K562 (cell line): ENCODE measurements at regions not wholly inside any gene's neighbourhood (a gene's known extent, or its start where the extent isn't known, plus 50 kb on each side); places are given as distances from the start of the nearest gene placed in this dataset.

Source experiments
- ATAC-seq: fragments of 200-7000 bp; cut with Tn5 transposase; 3 replicates; pipeline ENCODE4 v1.9.1; 2020; ENCODE audit warnings: moderate library complexity
- BruUV-seq: library from RNA; stranded (reverse); fragments of 400-500 nt; replicated peaks from 2 replicates; lab custom pipeline; 2021; lab: Mats Ljungman, UMichigan
- CTCF ChIA-PET: fragments of 300-600 bp; formaldehyde crosslinking; extraction: SDS; loops from one replicate; lab custom pipeline; 2021; ENCODE audit warnings: low intra/inter-chr PET ratio; lab: Yijun Ruan, JAX
- POLR2A ChIA-PET: fragments of 300-600, 350-650 bp; sonication (Branson Sonifier 250); formaldehyde crosslinking; extraction: SDS; loops from one replicate; lab custom pipeline; 2021; ENCODE audit warnings: antibody characterized with exemption, inconsistent platforms; lab: Yijun Ruan, JAX
- DNase-seq, 4 experiments: peaks; one replicate each; pipeline versions ENCODE4 v3.0.0 to v3.0.0-alpha.2; 2011 to 2018; ENCODE audit warnings: low spot score in 3 of 4, mixed read lengths in 3 of 4; ENCODE audit errors: extremely low read depth in 1 of 4
- FAIRE-seq: peaks from 2 replicates; lab custom pipeline; 2011; peaks lifted over from hg19 to GRCh38; lab: Jason Lieb, UNC
- H2AFZ ChIP-seq: 2 replicates; pipeline ENCODE4 v1.6.0; 2011; ENCODE audit warnings: low read depth, low read length, control low read depth, inconsistent platforms
- H3K27ac ChIP-seq: fragments of 200-600 bp; 3 replicates; pipeline ENCODE4 v1.8.0; 2011; ENCODE audit warnings: low read depth, mild to moderate bottlenecking, control low read depth, inconsistent platforms, low read length, moderate library complexity, mixed read lengths; ENCODE audit errors: extremely low read depth
- H3K27me3 ChIP-seq, 2 experiments: fragments of 300-600 bp in 1 of 2; 2 replicates in 1 of 2; 3 replicates in 1 of 2; pipeline versions ENCODE4 v1.6.0 to v1.8.0; 2011; ENCODE audit warnings: inconsistent platforms in 2 of 2, low read length in 2 of 2, mild to moderate bottlenecking in 1 of 2, mixed read lengths in 1 of 2, moderate library complexity in 1 of 2; ENCODE audit not compliant: control insufficient read depth in 2 of 2, insufficient read depth in 2 of 2
- H3K36me3 ChIP-seq: fragments of 300-600 bp; 3 replicates; pipeline ENCODE4 v1.8.0; 2011; ENCODE audit warnings: mild to moderate bottlenecking, low read length, inconsistent platforms; ENCODE audit not compliant: control insufficient read depth, insufficient read depth
- H3K4me1 ChIP-seq, 2 experiments: fragments of 200-600 bp in 1 of 2; replicated peaks in 1 of 2; 2 replicates in 1 of 2; 3 replicates in 1 of 2; pipeline versions ENCODE4 v1.5.1 to v1.8.0; 2011; ENCODE audit warnings: inconsistent platforms in 2 of 2, low read length in 2 of 2, mild to moderate bottlenecking in 1 of 2, mixed read lengths in 1 of 2, moderate library complexity in 1 of 2; ENCODE audit not compliant: control insufficient read depth in 2 of 2, insufficient read depth in 2 of 2
- H3K4me2 ChIP-seq: 2 replicates; pipeline ENCODE4 v1.6.1; 2011; ENCODE audit warnings: low read length, control low read depth, inconsistent platforms, mixed read lengths; ENCODE audit not compliant: insufficient read depth
- H3K4me3 ChIP-seq: fragments of 200-600 bp; sonication (generic), shearing (Covaris generic); 2 replicates; pipeline ENCODE4 v1.5.1; 2016; ENCODE audit warnings: control low read depth, inconsistent platforms
- H3K79me2 ChIP-seq: fragments of 200-600 bp; 3 replicates; pipeline ENCODE4 v1.8.0; 2011; ENCODE audit warnings: low read length, inconsistent platforms; ENCODE audit not compliant: control insufficient read depth, insufficient read depth
- H3K9ac ChIP-seq, 2 experiments: 2 replicates each; pipeline versions ENCODE4 v1.6.0 to v1.6.1; 2011; ENCODE audit warnings: low read depth in 2 of 2, low read length in 2 of 2, control low read depth in 1 of 2, inconsistent platforms in 1 of 2, mild to moderate bottlenecking in 1 of 2, mixed read lengths in 1 of 2; ENCODE audit not compliant: insufficient read depth in 1 of 2
- H3K9me1 ChIP-seq: one replicate; pipeline ENCODE4 v1.6.0; 2011; ENCODE audit warnings: inconsistent platforms, mild to moderate bottlenecking, low read length, moderate library complexity; ENCODE audit not compliant: control insufficient read depth, insufficient read depth
- H3K9me3 ChIP-seq: replicated peaks from 2 replicates; pipeline ENCODE4 v1.5.1; 2011; ENCODE audit warnings: low read depth, low read length, inconsistent platforms; ENCODE audit not compliant: control insufficient read depth, insufficient read depth
- H4K20me1 ChIP-seq: replicated peaks from 2 replicates; pipeline ENCODE4 v1.6.1; 2011; ENCODE audit warnings: low read length, inconsistent platforms, mixed read lengths; ENCODE audit not compliant: control insufficient read depth, insufficient read depth
- CBX8 ChIP-seq: fragments of 200-600 bp; sonication (generic); IDR thresholded peaks from 2 replicates; pipeline ENCODE4 v1.6.1; 2012; ENCODE audit warnings: borderline replicate concordance, mixed run types, low read depth, mild to moderate bottlenecking, moderate library complexity, mixed read lengths, low read length, control low read depth, inconsistent platforms; ENCODE audit not compliant: poor library complexity, severe bottlenecking; ENCODE audit errors: extremely low read depth
- ELK1 ChIP-seq: sonication (generic); formaldehyde crosslinking; IDR thresholded peaks from 2 replicates; pipeline ENCODE4 v1.8.1; 2022; ENCODE audit warnings: missing genetic modification reagents
- FOXO4 ChIP-seq: fragments of 450-650 bp; formaldehyde crosslinking; IDR thresholded peaks from 2 replicates; pipeline ENCODE4 v1.4.0; 2020; ENCODE audit warnings: mild to moderate bottlenecking, moderate library complexity
- FOXP4 ChIP-seq: sonication (generic); formaldehyde crosslinking; IDR thresholded peaks from 2 replicates; pipeline ENCODE4 v1.8.0; 2022; ENCODE audit warnings: mild to moderate bottlenecking, missing genetic modification reagents, borderline replicate concordance
- JUND ChIP-seq, 2 experiments: IDR thresholded peaks; 2 replicates in 1 of 2; 3 replicates in 1 of 2; pipeline ENCODE4 v1.6.1; 2011; ENCODE audit warnings: borderline replicate concordance in 2 of 2, low read depth in 2 of 2, low read length in 2 of 2, improper control_type of control experiment in 1 of 2, missing biosample characterization in 1 of 2, missing genetic modification characterization in 1 of 2, missing genetic modification reagents in 1 of 2
- MCM3 ChIP-seq: fragments of 450-650 bp; IDR thresholded peaks from 2 replicates; pipeline ENCODE4 v1.6.1; 2016
- PTTG1 ChIP-seq: fragments of 450-650 bp; IDR thresholded peaks from 2 replicates; pipeline ENCODE4 v1.6.1; 2016; ENCODE audit warnings: low read depth, mild to moderate bottlenecking, missing genetic modification characterization, missing compliant biosample characterization
- SAFB ChIP-seq: fragments of 200-400 bp; formaldehyde crosslinking; IDR thresholded peaks from 2 replicates; pipeline ENCODE4 v1.6.1; 2017; ENCODE audit warnings: low read depth, low read length, borderline replicate concordance
- SMAD4 ChIP-seq: fragments of 250-450 bp; sonication (Bioruptor Pico); conservative IDR thresholded peaks from 2 replicates; pipeline ENCODE4 v1.8.0; 2021; ENCODE audit warnings: inconsistent platforms, mild to moderate bottlenecking, moderate library complexity
- SUPT5H ChIP-seq: fragments of 450-650 bp; IDR thresholded peaks from 2 replicates; pipeline ENCODE4 v1.6.1; 2016
- TCF7L2 ChIP-seq: fragments of 150-350 bp; IDR thresholded peaks from 2 replicates; pipeline ENCODE4 v1.6.1; 2016; ENCODE audit warnings: low read depth, mild to moderate bottlenecking, low read length, moderate library complexity
- ZNF518B ChIP-seq: fragments of 250-450 bp; sonication (Bioruptor Pico); IDR thresholded peaks from 2 replicates; pipeline ENCODE4 v1.5.0; 2021; ENCODE audit warnings: mild to moderate bottlenecking, moderate library complexity
- WGBS: fragments of 100-300 bp; shearing (Covaris generic); methylation state at CpG from one replicate; pipeline ENCODE4 v1.1.6; 2016; ENCODE audit warnings: low coverage, mixed read lengths; ENCODE audit not compliant: insufficient coverage; ENCODE audit errors: missing lambda C conversion rate; 5-methylcytosine and 5-hydroxymethylcytosine counted together
- in situ Hi-C: fragments of 300-500 bp; cut with MboI; formaldehyde crosslinking; loops from 4 replicates; pipeline ENCODE4 v1.15.0; 2018; ENCODE audit warnings: inconsistent platforms, mixed read lengths
- intact Hi-C: fragments of 100-400 bp; cut with micrococcal nuclease; formaldehyde crosslinking; loops from 2 replicates; pipeline ENCODE4 v1.14.2; 2022

- TF ChIP-seq FOXP4 (CRISPR knock-in tag) (no peak), SUPT5H (no peak)
Observed at GRCh38 chr9:107685901-107686300, 196.3 kb upstream of the KLF4 start (continued).

- no peak for DNase-seq
- Histone ChIP-seq H3K79me2 (no peaks in the 10 kb centered on the region), H3K27ac (no peak overlapping the region), H3K4me1 (no peaks in the 10 kb centered on the region; a peak in 1 of 5 replicates), H3K9me1 (no peaks in the 10 kb centered on the region), H2AFZ (no peak overlapping the region), H3K4me3 (no peak overlapping the region), H3K27me3 (peaks cover 4 to 23% of the 10 kb centered on the region in 2 experiments; a peak in 3 of 5 replicates), H3K9ac (no peak overlapping the region), H3K36me3 (no peaks in the 10 kb centered on the region), H4K20me1 (no peaks in the 10 kb centered on the region), H3K4me2 (no peak overlapping the region), H3K9me3 (no peaks in the 10 kb centered on the region)
- CTCF ChIA-PET = no interaction called here
- POLR2A ChIA-PET = interaction anchor here (0.8 kb wide), 1 partner anchor 30 kb away, joined by 3 read pairs; no protein-coding TSS in a partner anchor
- no peak for FAIRE-seq
- no peak for ATAC-seq
- BruUV-seq = no TSS peak
- WGBS = 0% methylated on average over 3 of the region's 3 CpGs
- intact Hi-C loops (no loop called here), in situ Hi-C loops (no loop called here)
- no peak for TF ChIP-seq PTTG1
- TF ChIP-seq MCM3 = no peak
- TF ChIP-seq SMAD4 (CRISPR knock-in tag) = no peak
- no peak for TF ChIP-seq TCF7L2
- TF ChIP-seq FOXO4 (CRISPR knock-in tag) = no peak
- no peak for TF ChIP-seq JUND (IDR thresholded peaks at IDR 0.05; ENCODE audit: borderline replicate concordance, low read depth, low read length)
- TF ChIP-seq JUND (tag; IDR thresholded peaks at IDR 0.05; ENCODE audit: borderline replicate concordance, low read depth, low read length) = no peak
- TF ChIP-seq SAFB = no peak
- no peak for TF ChIP-seq ZNF518B (CRISPR knock-in tag)
- TF ChIP-seq CBX8 = no peak
- TF ChIP-seq ELK1 (CRISPR knock-in tag) = no peak
Observed at GRCh38 chr9:107685376-107685775, 195.8 kb upstream of the KLF4 start.
